ENCODE measurements at regions not wholly inside any gene's neighbourhood (a gene's known extent, or its start where the extent isn't known, plus 50 kb on each side); places are given as distances from the start of the nearest gene placed in this dataset.

DNA sequence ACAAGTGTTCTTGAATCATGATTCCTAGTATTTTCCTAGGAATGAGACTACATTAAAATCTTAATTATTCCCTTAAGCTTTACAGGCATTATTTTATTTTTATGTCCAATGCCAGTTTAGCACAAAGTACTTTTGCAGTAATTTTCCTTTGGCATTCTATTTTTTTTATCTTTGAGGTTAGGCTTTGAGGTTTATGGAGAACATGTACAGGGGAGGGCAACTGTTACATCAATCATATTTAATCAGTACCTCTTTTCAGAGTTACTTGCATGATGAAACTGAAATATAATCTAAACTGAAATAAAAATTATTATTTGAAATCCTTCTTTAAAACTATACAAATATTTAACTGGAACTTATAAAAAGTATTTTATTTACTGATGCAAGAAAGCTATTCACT, 118.2 kb upstream of the MPDZ start:
- no peak for TF ChIP-seq CTCF (CRISPR knock-in tag; IDR thresholded peaks at IDR 0.05)
- no peak for TF ChIP-seq ZBTB21 (CRISPR knock-in tag; IDR thresholded peaks at IDR 0.05)
- TF ChIP-seq ZFP36 (IDR thresholded peaks at IDR 0.05; ENCODE audit: borderline replicate concordance, low read depth, low read length, partially characterized antibody), result no peak
- no peak for TF ChIP-seq MTA3 (CRISPR knock-in tag; IDR thresholded peaks at IDR 0.05)
- no peak for TF ChIP-seq HCFC1 (IDR thresholded peaks at IDR 0.05; ENCODE audit: low read depth, low read length)
- TF ChIP-seq POLR2A (IDR thresholded peaks at IDR 0.05; ENCODE audit: insufficient read depth in 1 of 2, low read depth in 2 of 2, low read length in 2 of 2), result no peak
- no peak for TF ChIP-seq ATF1 (CRISPR knock-in tag; IDR thresholded peaks at IDR 0.05)
- no peak for TF ChIP-seq RARG (CRISPR knock-in tag; IDR thresholded peaks at IDR 0.05; ENCODE audit: low read depth)
- TF ChIP-seq ZNF572 (CRISPR knock-in tag; IDR thresholded peaks at IDR 0.05), result no peak
- no peak for TF ChIP-seq ARNT (IDR thresholded peaks at IDR 0.05)
- no peak for TF ChIP-seq TSC22D2 (CRISPR knock-in tag; IDR thresholded peaks at IDR 0.05; ENCODE audit: borderline replicate concordance)
- TF ChIP-seq NR2C2 (CRISPR knock-in tag; IDR thresholded peaks at IDR 0.05; ENCODE audit: borderline replicate concordance), result no peak
- TF ChIP-seq MYC (CRISPR knock-in tag; IDR thresholded peaks at IDR 0.05; ENCODE audit: borderline replicate concordance), result no peak
